ENCODE measurements at regions not wholly inside any gene's neighbourhood (a gene's known extent, or its start where the extent isn't known, plus 50 kb on each side); places are given as distances from the start of the nearest gene placed in this dataset.

GRCh38 chr16:87108941-87109340, 208.3 kb downstream of the C16orf95 start:
- TF ChIP-seq, protein P1, sequence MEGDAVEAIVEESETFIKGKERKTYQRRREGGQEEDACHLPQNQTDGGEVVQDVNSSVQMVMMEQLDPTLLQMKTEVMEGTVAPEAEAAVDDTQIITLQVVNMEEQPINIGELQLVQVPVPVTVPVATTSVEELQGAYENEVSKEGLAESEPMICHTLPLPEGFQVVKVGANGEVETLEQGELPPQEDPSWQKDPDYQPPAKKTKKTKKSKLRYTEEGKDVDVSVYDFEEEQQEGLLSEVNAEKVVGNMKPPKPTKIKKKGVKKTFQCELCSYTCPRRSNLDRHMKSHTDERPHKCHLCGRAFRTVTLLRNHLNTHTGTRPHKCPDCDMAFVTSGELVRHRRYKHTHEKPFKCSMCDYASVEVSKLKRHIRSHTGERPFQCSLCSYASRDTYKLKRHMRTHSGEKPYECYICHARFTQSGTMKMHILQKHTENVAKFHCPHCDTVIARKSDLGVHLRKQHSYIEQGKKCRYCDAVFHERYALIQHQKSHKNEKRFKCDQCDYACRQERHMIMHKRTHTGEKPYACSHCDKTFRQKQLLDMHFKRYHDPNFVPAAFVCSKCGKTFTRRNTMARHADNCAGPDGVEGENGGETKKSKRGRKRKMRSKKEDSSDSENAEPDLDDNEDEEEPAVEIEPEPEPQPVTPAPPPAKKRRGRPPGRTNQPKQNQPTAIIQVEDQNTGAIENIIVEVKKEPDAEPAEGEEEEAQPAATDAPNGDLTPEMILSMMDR (IDR thresholded peaks at IDR 0.05; ENCODE audit: low read depth, low read length, missing input control): no peak
- TF ChIP-seq SP1 (IDR thresholded peaks at IDR 0.05) (no peak), JUND (IDR thresholded peaks at IDR 0.05) (no peak)
- TF ChIP-seq, protein P2, sequence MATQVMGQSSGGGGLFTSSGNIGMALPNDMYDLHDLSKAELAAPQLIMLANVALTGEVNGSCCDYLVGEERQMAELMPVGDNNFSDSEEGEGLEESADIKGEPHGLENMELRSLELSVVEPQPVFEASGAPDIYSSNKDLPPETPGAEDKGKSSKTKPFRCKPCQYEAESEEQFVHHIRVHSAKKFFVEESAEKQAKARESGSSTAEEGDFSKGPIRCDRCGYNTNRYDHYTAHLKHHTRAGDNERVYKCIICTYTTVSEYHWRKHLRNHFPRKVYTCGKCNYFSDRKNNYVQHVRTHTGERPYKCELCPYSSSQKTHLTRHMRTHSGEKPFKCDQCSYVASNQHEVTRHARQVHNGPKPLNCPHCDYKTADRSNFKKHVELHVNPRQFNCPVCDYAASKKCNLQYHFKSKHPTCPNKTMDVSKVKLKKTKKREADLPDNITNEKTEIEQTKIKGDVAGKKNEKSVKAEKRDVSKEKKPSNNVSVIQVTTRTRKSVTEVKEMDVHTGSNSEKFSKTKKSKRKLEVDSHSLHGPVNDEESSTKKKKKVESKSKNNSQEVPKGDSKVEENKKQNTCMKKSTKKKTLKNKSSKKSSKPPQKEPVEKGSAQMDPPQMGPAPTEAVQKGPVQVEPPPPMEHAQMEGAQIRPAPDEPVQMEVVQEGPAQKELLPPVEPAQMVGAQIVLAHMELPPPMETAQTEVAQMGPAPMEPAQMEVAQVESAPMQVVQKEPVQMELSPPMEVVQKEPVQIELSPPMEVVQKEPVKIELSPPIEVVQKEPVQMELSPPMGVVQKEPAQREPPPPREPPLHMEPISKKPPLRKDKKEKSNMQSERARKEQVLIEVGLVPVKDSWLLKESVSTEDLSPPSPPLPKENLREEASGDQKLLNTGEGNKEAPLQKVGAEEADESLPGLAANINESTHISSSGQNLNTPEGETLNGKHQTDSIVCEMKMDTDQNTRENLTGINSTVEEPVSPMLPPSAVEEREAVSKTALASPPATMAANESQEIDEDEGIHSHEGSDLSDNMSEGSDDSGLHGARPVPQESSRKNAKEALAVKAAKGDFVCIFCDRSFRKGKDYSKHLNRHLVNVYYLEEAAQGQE (IDR thresholded peaks at IDR 0.05): no peak
- TF ChIP-seq, protein P3, sequence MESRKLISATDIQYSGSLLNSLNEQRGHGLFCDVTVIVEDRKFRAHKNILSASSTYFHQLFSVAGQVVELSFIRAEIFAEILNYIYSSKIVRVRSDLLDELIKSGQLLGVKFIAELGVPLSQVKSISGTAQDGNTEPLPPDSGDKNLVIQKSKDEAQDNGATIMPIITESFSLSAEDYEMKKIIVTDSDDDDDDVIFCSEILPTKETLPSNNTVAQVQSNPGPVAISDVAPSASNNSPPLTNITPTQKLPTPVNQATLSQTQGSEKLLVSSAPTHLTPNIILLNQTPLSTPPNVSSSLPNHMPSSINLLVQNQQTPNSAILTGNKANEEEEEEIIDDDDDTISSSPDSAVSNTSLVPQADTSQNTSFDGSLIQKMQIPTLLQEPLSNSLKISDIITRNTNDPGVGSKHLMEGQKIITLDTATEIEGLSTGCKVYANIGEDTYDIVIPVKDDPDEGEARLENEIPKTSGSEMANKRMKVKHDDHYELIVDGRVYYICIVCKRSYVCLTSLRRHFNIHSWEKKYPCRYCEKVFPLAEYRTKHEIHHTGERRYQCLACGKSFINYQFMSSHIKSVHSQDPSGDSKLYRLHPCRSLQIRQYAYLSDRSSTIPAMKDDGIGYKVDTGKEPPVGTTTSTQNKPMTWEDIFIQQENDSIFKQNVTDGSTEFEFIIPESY (IDR thresholded peaks at IDR 0.05): no peak

All from liver (tissue), 3 donors.